ENCODE measurements at regions not wholly inside any gene's neighbourhood (a gene's known extent, or its start where the extent isn't known, plus 50 kb on each side); places are given as distances from the start of the nearest gene placed in this dataset.
"Not testable (repeated sequence)": the region's sequence is repeated elsewhere in the genome, so short reads cannot be mapped to it uniquely, and the experiment has no call there.

DNA sequence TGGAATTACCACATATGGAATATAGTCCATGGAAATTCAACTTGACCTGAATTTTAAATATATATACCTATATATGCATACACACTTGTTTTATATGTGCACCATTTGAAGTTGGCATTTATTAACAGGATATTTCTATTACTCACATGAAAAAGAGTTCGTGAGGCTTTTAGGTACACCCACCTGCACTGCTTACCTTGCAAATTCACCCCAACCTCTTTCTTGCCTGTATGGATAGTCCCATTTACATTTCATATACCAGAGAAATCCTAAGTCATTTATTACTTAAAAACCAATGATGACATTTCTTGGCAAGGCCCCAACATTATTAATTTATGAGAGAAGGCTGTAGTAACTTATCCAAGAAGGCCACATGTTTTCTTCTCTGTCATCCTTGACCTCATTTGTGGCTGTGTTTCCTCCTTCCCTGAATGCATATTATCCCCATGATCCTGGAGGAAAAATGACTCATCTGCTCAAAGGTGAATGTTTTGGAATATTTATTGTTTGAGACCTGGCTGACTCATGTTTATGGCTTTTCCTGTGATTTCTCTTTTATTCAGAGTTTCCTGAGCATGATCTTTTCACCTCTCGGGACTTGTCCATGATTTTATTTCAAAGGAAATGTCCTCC, 62.2 kb upstream of the FAM241A start:
- no peaks in the 10 kb centered on the region for H3K9me3 ChIP-seq (ENCODE audit: control insufficient read depth, low read depth, low read length)
- H3K36me3 ChIP-seq (ENCODE audit: control insufficient read depth, low read depth, low read length): no peaks in the 10 kb centered on the region
- no peaks in the 10 kb centered on the region for H3K27me3 ChIP-seq (ENCODE audit: control insufficient read depth, insufficient read depth, low read length)
- no peak overlapping the region for H3K27ac ChIP-seq (ENCODE audit: low read length)
- H3K4me3 ChIP-seq (ENCODE audit: low read length): no peak overlapping the region
- no peak overlapping the region for H3K9ac ChIP-seq (ENCODE audit: low read length)
- peaks cover 6% of the 10 kb centered on the region for H3K4me1 ChIP-seq (ENCODE audit: control insufficient read depth, low read depth, low read length)

DNA sequence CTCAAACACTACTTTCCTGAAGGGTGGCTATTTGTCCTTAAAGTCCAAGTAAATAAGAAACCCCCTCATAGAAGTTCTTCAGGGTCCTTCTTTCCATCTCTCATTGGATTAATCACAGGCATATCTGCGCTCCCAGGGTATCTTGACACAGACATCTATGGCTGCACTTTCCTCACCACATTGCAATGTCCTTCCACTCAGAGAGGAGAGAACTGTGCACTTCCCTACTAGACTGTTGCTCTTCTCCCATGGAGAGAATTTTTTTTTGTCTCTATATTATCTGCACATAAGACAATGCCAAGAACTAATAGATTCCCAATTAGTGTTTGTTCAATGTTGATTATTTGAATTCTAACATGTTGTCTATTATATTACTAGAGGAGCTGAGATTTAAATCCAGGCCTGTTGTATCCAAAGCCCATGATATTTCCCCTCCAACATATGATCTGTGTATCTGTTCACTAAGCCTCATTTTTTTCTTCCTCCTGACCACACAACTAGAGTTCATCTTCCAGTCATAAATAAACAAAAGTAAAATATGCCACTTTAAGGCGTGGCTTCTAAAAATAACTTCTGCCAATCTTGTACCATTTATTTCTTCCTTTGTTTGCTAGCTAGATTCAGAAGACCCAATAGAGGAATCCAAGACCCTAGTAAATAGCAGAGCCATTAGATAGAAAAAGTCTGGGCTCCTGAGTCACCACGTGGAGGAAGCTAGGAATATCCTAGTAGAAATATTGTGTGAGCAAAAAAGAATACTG, 61.5 kb upstream of the FAM241A start:
- Histone ChIP-seq H3K9ac (ENCODE audit: low read length) (no peak overlapping the region), H3K27me3 (ENCODE audit: control insufficient read depth, insufficient read depth, low read length) (no peaks in the 10 kb centered on the region), H3K4me1 (ENCODE audit: control insufficient read depth, low read depth, low read length) (peaks cover 6% of the 10 kb centered on the region), H3K36me3 (ENCODE audit: control insufficient read depth, low read depth, low read length) (no peaks in the 10 kb centered on the region), H3K27ac (ENCODE audit: low read length) (no peak overlapping the region), H3K4me3 (ENCODE audit: low read length) (no peak overlapping the region), H3K9me3 (ENCODE audit: control insufficient read depth, low read depth, low read length) (no peaks in the 10 kb centered on the region)

DNA sequence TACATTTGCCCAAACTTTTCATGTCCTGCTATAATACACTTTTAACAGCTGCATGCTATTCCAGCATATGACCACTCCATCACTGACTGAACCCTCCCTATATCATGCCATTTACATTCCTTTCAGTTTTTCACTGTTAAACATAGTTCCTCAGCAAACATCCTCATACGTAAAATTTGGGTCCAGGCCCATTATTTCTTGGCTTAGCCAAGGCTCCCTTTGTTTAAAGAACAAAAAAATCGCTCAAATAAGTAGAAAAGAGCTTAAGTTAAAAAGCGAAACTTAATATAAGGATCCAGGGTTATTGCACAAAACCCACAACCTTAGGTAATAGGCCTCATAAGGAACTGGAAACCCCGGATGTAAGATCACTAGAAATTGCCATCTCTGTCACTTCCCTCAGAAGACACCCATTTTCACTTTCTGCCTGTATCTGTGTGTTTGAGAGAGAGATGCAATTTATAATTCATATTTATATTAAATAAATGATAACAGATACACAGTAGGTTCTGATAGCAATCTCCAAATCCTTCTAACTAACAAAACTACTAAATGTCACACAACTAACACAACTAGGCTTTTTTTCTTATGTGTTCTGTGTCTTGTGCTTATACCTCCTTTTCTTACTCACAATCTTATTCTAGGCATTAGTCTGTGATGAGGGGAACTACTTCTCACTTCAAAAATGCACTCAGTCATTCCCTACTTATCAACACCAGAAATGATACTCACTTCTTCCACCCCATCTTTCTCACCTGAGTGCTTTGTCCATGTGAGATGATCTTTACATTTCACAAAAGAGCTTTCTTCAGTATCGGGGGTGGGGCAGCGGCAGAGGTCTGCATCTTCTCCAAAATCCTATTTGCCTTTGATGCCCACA, 59.9 kb upstream of the FAM241A start:
- Histone ChIP-seq H3K27ac (ENCODE audit: low read length) (no peak overlapping the region), H3K4me3 (ENCODE audit: low read length) (no peak overlapping the region), H3K36me3 (ENCODE audit: control insufficient read depth, low read depth, low read length) (no peaks in the 10 kb centered on the region), H3K4me1 (ENCODE audit: control insufficient read depth, low read depth, low read length) (peaks cover 6% of the 10 kb centered on the region), H3K9me3 (ENCODE audit: control insufficient read depth, low read depth, low read length) (no peaks in the 10 kb centered on the region), H3K9ac (ENCODE audit: low read length) (no peak overlapping the region), H3K27me3 (ENCODE audit: control insufficient read depth, insufficient read depth, low read length) (no peaks in the 10 kb centered on the region)

DNA sequence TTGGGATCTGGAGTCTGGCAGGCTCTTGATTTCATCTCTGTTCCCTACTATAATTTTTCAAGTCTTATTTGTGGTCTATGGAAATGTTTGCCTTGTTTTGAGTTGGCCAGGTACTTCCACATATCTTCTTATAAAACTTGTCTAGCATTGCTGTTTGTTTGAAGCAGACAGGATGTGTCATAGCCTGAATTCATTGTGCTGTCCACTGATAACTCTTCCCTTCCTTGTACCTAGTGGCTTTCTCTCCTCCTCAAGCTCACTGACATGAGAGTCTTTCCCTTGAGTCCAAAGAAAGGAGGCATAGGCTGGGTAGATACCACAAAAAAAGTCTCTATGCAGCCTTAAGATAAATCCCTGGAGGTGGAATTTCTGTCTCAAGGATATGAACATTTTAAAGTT, 59.2 kb upstream of the FAM241A start:
- Histone ChIP-seq H3K9ac (ENCODE audit: low read length) (no peak overlapping the region), H3K36me3 (ENCODE audit: control insufficient read depth, low read depth, low read length) (no peaks in the 10 kb centered on the region), H3K4me1 (ENCODE audit: control insufficient read depth, low read depth, low read length) (peaks cover 6% of the 10 kb centered on the region), H3K27ac (ENCODE audit: low read length) (no peak overlapping the region), H3K4me3 (ENCODE audit: low read length) (no peak overlapping the region), H3K9me3 (ENCODE audit: control insufficient read depth, low read depth, low read length) (no peaks in the 10 kb centered on the region), H3K27me3 (ENCODE audit: control insufficient read depth, insufficient read depth, low read length) (no peaks in the 10 kb centered on the region)

DNA sequence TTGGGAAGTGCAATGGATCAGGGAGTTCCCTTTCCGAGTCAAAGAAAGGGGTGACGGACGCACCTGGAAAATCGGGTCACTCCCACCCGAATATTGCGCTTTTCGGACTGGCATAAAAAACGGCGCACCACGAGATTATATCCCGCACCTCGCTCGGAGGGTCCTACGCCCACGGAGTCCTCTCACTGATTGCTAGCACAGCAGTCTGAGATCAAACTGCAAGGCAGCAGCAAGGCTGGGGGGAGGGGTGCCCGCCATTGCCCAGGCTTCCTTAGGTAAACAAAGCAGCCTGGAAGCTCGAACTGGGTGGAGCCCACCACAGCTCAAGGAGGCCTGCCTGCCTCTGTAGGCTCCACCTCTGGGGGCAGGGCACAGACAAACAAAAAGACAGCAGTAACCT, 58.6 kb upstream of the FAM241A start:
- H3K27me3 ChIP-seq (ENCODE audit: control insufficient read depth, insufficient read depth, low read length); H3K36me3 ChIP-seq (ENCODE audit: control insufficient read depth, low read depth, low read length); H3K4me3 ChIP-seq (ENCODE audit: low read length); H3K9ac ChIP-seq (ENCODE audit: low read length); H3K9me3 ChIP-seq (ENCODE audit: control insufficient read depth, low read depth, low read length); H3K4me1 ChIP-seq (ENCODE audit: control insufficient read depth, low read depth, low read length); H3K27ac ChIP-seq (ENCODE audit: low read length): not testable (repeated sequence)

DNA sequence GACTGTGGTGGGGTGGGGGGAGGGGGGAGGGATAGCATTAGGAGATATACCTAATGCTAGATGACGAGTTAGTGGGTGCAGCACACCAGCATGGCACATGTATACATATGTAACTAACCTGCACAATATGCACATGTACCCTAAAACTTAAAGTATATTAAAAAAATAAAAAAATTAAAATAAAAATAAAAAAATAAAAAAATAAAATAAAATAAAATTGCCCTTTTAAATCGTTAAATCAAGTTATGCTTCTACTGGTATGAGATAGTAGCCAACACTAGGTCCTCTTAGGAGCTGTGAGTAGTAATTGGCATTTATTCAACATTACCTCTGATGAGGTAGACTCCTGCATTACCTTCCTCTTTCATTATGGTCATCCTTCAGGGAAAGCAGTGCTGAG, 52.9 kb upstream of the FAM241A start:
- not testable (repeated sequence) for H3K36me3 ChIP-seq (ENCODE audit: control insufficient read depth, low read depth, low read length); H3K27ac ChIP-seq (ENCODE audit: low read length); H3K9ac ChIP-seq (ENCODE audit: low read length); H3K9me3 ChIP-seq (ENCODE audit: control insufficient read depth, low read depth, low read length); H3K4me3 ChIP-seq (ENCODE audit: low read length); H3K27me3 ChIP-seq (ENCODE audit: control insufficient read depth, insufficient read depth, low read length); H3K4me1 ChIP-seq (ENCODE audit: control insufficient read depth, low read depth, low read length)

DNA sequence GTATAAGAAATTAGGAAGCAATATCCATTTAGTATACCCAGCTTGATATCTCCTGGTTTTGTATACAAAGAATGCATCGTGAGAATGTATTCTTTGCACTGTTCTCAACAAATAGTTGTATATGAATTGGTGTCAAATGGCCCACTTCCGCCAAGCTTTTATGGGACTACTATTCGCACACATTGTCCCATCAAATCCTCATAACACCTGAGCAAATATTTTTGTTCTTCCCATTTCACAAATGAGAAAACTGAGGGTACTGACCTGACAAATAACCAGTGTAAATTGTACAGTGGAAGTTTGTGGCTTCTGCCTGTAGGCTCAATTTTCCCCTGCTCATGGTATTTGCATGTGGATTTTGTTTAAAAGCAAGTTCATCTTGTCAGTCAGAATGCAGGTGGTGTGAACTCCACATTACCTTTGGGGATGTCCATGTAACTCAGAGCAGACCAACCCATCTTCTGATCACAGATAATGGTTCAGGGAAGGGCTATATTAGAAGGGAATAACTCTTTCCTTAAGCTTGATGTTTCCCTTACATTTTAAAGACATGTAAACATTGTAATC, 51.5 kb upstream of the FAM241A start:
- H3K9ac ChIP-seq (ENCODE audit: low read length): no peak overlapping the region
- no peaks in the 10 kb centered on the region for H3K9me3 ChIP-seq (ENCODE audit: control insufficient read depth, low read depth, low read length)
- H3K4me1 ChIP-seq (ENCODE audit: control insufficient read depth, low read depth, low read length): no peaks in the 10 kb centered on the region
- H3K4me3 ChIP-seq (ENCODE audit: low read length): no peak overlapping the region
- H3K36me3 ChIP-seq (ENCODE audit: control insufficient read depth, low read depth, low read length): no peaks in the 10 kb centered on the region
- no peak overlapping the region for H3K27ac ChIP-seq (ENCODE audit: low read length)
- no peaks in the 10 kb centered on the region for H3K27me3 ChIP-seq (ENCODE audit: control insufficient read depth, insufficient read depth, low read length)

DNA sequence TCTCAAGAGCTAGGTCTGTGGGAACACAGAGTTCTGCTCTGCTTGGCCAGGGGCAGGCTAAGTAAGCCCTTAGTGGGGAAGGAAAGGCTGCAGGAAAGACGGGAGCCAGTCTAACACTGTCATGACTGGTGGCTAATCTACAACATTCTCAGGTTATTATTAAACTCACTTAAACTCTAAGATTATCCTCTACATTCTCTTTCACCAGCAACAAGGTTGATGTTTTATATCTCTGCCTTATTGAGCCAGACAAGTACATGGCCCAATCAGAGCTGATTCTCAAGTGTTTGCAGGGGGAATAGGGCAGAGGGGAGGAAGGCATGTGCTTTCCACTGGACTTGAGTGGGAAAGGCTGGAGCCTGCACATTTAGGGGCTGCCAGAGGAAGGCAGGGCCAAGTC, 50.9 kb upstream of the FAM241A start:
- H3K27me3 ChIP-seq (ENCODE audit: control insufficient read depth, insufficient read depth, low read length): no peaks in the 10 kb centered on the region
- no peak overlapping the region for H3K4me3 ChIP-seq (ENCODE audit: low read length)
- H3K36me3 ChIP-seq (ENCODE audit: control insufficient read depth, low read depth, low read length): no peaks in the 10 kb centered on the region
- no peaks in the 10 kb centered on the region for H3K9me3 ChIP-seq (ENCODE audit: control insufficient read depth, low read depth, low read length)
- no peaks in the 10 kb centered on the region for H3K4me1 ChIP-seq (ENCODE audit: control insufficient read depth, low read depth, low read length)
- H3K9ac ChIP-seq (ENCODE audit: low read length): no peak overlapping the region
- no peak overlapping the region for H3K27ac ChIP-seq (ENCODE audit: low read length)
